C4-2B (cell line): ENCODE measurements at regions not wholly inside any gene's neighbourhood (a gene's known extent, or its start where the extent isn't known, plus 50 kb on each side); places are given as distances from the start of the nearest gene placed in this dataset.

Experiments
- CTCF ChIP-seq: fragments of 450-650 bp; conservative IDR thresholded peaks from 2 replicates; pipeline ENCODE4 v1.5.1; 2017; ENCODE audit warnings: mild to moderate bottlenecking
- ZFX ChIP-seq: fragments of 450-650 bp; IDR thresholded peaks from 2 replicates; pipeline ENCODE4 v1.6.1; 2017

- TF ChIP-seq CTCF (no peak), ZFX (no peak)
Observed at GRCh38 chr16:31785126-31785525, 88.5 kb upstream of the ZNF267 start.
